Activated naive CD4-positive, alpha-beta T cell treated with anti-CD3 and anti-CD28 coated beads, Interleukin-2, amount 10 ng/mL, durations not matched to agents 7 days and 5 days (primary cell): ENCODE measurements at regions not wholly inside any gene's neighbourhood (a gene's known extent, or its start where the extent isn't known, plus 50 kb on each side); places are given as distances from the start of the nearest gene placed in this dataset.
"Not testable (repeated sequence)": the region's sequence is repeated elsewhere in the genome, so short reads cannot be mapped to it uniquely, and the experiment has no call there.

Experiments
- CTCF ChIA-PET: fragments of 350-600 bp; sonication (Branson Sonifier 250); formaldehyde crosslinking; loops from one replicate; lab custom pipeline; 2021; ENCODE audit warnings: antibody characterized with exemption; lab: Charles Lee
- DNase-seq: peaks from one replicate; pipeline ENCODE4 v3.0.0-alpha.2; 2020
- H3K27ac Mint-ChIP-seq: one replicate; pipeline ENCODE4 v1.8.0; 2021; ENCODE audit warnings: mild to moderate bottlenecking, moderate library complexity, mixed read lengths
- H3K27me3 Mint-ChIP-seq: one replicate; pipeline ENCODE4 v1.8.0; 2021; ENCODE audit warnings: mild to moderate bottlenecking, mixed read lengths
- H3K36me3 Mint-ChIP-seq: one replicate; pipeline ENCODE4 v1.8.0; 2021; ENCODE audit warnings: mixed read lengths
- H3K4me1 Mint-ChIP-seq: one replicate; pipeline ENCODE4 v1.8.0; 2021; ENCODE audit warnings: mixed read lengths
- H3K4me3 Mint-ChIP-seq: one replicate; pipeline ENCODE4 v1.8.0; 2021; ENCODE audit warnings: mild to moderate bottlenecking, moderate library complexity, mixed read lengths
- H3K9me3 Mint-ChIP-seq: one replicate; pipeline ENCODE4 v1.8.0; 2021; ENCODE audit warnings: mixed read lengths

- DNase-seq: peak; percentile 23
- H3K27me3 Mint-ChIP-seq: peaks cover 16% of the 10 kb centered on the region
- CTCF ChIA-PET: no interaction called here
- H3K9me3 Mint-ChIP-seq: no peaks in the 10 kb centered on the region
- no peak overlapping the region for H3K27ac Mint-ChIP-seq
- peaks cover 8% of the 10 kb centered on the region for H3K4me1 Mint-ChIP-seq
- H3K4me3 Mint-ChIP-seq: no peak overlapping the region
- no peaks in the 10 kb centered on the region for H3K36me3 Mint-ChIP-seq
Observed at GRCh38 chr21:35801391-35801790, 258.9 kb downstream of the SETD4 start.

- H3K9me3 Mint-ChIP-seq: not testable (repeated sequence)
- H3K27me3 Mint-ChIP-seq: peaks cover 16% of the 10 kb centered on the region
Observed at GRCh38 chr21:35800796-35801385, 259.4 kb downstream of the SETD4 start.

GRCh38 chr21:35796844-35797243 lies 263.5 kb downstream of the SETD4 start:
- CTCF ChIA-PET: no interaction called here
- DNase-seq: no peak
- Mint-ChIP-seq H3K27ac (no peak overlapping the region), H3K9me3 (no peaks in the 10 kb centered on the region), H3K27me3 (peaks cover 13% of the 10 kb centered on the region), H3K4me3 (no peak overlapping the region), H3K36me3 (no peaks in the 10 kb centered on the region), H3K4me1 (peaks cover 8% of the 10 kb centered on the region)

More at GRCh38 chr21:35800796-35801385, 259.4 kb downstream of the SETD4 start:
- DNase-seq, H3K27ac Mint-ChIP-seq, CTCF ChIA-PET, H3K36me3 Mint-ChIP-seq, H3K4me1 Mint-ChIP-seq, H3K4me3 Mint-ChIP-seq: not testable (repeated sequence)

- not testable (repeated sequence) for H3K36me3 Mint-ChIP-seq, H3K4me1 Mint-ChIP-seq, H3K27ac Mint-ChIP-seq, DNase-seq, H3K4me3 Mint-ChIP-seq, H3K27me3 Mint-ChIP-seq, H3K9me3 Mint-ChIP-seq
- CTCF ChIA-PET: interaction anchor here (0.6 kb wide), 1 partner anchor 235 kb away, joined by 4 read pairs; no protein-coding TSS in a partner anchor
Observed at GRCh38 chr21:35794527-35794926, 265.8 kb downstream of the SETD4 start.

- Mint-ChIP-seq H3K4me3 (no peak overlapping the region), H3K4me1 (no peaks in the 10 kb centered on the region), H3K36me3 (no peaks in the 10 kb centered on the region), H3K9me3 (no peaks in the 10 kb centered on the region), H3K27ac (no peak overlapping the region), H3K27me3 (no peaks in the 10 kb centered on the region)
- CTCF ChIA-PET: interaction anchor here (0.8 kb wide), 1 partner anchor 20 kb away, joined by 4 read pairs; no protein-coding TSS in a partner anchor
- no peak for DNase-seq
Observed at GRCh38 chr21:35792569-35793305, 267.6 kb downstream of the SETD4 start.

GRCh38 chr21:35791541-35792325 lies 268.6 kb downstream of the SETD4 start:
- H3K4me1 Mint-ChIP-seq: no peaks in the 10 kb centered on the region
- no peak for DNase-seq
- no peak overlapping the region for H3K4me3 Mint-ChIP-seq
- CTCF ChIA-PET: interaction anchor here (0.8 kb wide), 2 partner anchors 11 to 19 kb away, joined by 3 to 4 read pairs; no protein-coding TSS in a partner anchor
- no peaks in the 10 kb centered on the region for H3K36me3 Mint-ChIP-seq
- H3K27me3 Mint-ChIP-seq: no peaks in the 10 kb centered on the region
- no peaks in the 10 kb centered on the region for H3K9me3 Mint-ChIP-seq
- no peak overlapping the region for H3K27ac Mint-ChIP-seq

- Mint-ChIP-seq H3K36me3 (no peaks in the 10 kb centered on the region), H3K27me3 (peaks cover 8% of the 10 kb centered on the region), H3K9me3 (no peaks in the 10 kb centered on the region), H3K27ac (no peak overlapping the region), H3K4me1 (no peaks in the 10 kb centered on the region), H3K4me3 (no peak overlapping the region)
- no peak for DNase-seq
- CTCF ChIA-PET: no interaction called here
Observed at GRCh38 chr21:35783721-35784120, 276.6 kb downstream of the SETD4 start.

- no peak for DNase-seq
- Mint-ChIP-seq H3K27me3 (peaks cover 9% of the 10 kb centered on the region), H3K36me3 (no peaks in the 10 kb centered on the region), H3K4me3 (no peak overlapping the region), H3K9me3 (no peaks in the 10 kb centered on the region), H3K4me1 (no peaks in the 10 kb centered on the region), H3K27ac (no peak overlapping the region)
- CTCF ChIA-PET: interaction anchor here (1.4 kb wide), 1 partner anchor 22 kb away, joined by 3 read pairs; no protein-coding TSS in a partner anchor
Observed at GRCh38 chr21:35782667-35783066, 277.7 kb downstream of the SETD4 start.

- H3K4me1 Mint-ChIP-seq: no peaks in the 10 kb centered on the region
- DNase-seq: no peak
- no peaks in the 10 kb centered on the region for H3K36me3 Mint-ChIP-seq
- CTCF ChIA-PET: interaction anchor here (1.9 kb wide), 1 partner anchor 11 kb away, joined by 3 read pairs; no protein-coding TSS in a partner anchor
- no peak overlapping the region for H3K4me3 Mint-ChIP-seq
- H3K27me3 Mint-ChIP-seq: peaks cover 14% of the 10 kb centered on the region
- H3K9me3 Mint-ChIP-seq: no peaks in the 10 kb centered on the region
- no peak overlapping the region for H3K27ac Mint-ChIP-seq
Observed at GRCh38 chr21:35780983-35781382, 279.3 kb downstream of the SETD4 start.

- H3K4me1 Mint-ChIP-seq: no peaks in the 10 kb centered on the region
Observed at GRCh38 chr21:35779690-35780570, 280.4 kb downstream of the SETD4 start.

GRCh38 chr21:35779167-35779566 lies 281.2 kb downstream of the SETD4 start:
- no peak for DNase-seq
- Mint-ChIP-seq H3K4me1 (no peaks in the 10 kb centered on the region), H3K27ac (no peak overlapping the region), H3K36me3 (no peaks in the 10 kb centered on the region), H3K9me3 (no peaks in the 10 kb centered on the region), H3K27me3 (peaks cover 18% of the 10 kb centered on the region), H3K4me3 (no peak overlapping the region)
- CTCF ChIA-PET: no interaction called here

More at GRCh38 chr21:35779690-35780570, 280.4 kb downstream of the SETD4 start:
- Mint-ChIP-seq H3K4me3 (no peak overlapping the region), H3K27ac (no peak overlapping the region), H3K9me3 (no peaks in the 10 kb centered on the region), H3K27me3 (peaks cover 15% of the 10 kb centered on the region), H3K36me3 (no peaks in the 10 kb centered on the region)
- CTCF ChIA-PET: interaction anchor here (1.9 kb wide), 1 partner anchor 12 kb away, joined by 3 read pairs; no protein-coding TSS in a partner anchor
- no peak for DNase-seq

GRCh38 chr21:35777081-35777480 lies 283.2 kb downstream of the SETD4 start:
- Mint-ChIP-seq H3K36me3 (no peaks in the 10 kb centered on the region), H3K4me1 (no peaks in the 10 kb centered on the region), H3K27me3 (peaks cover 30% of the 10 kb centered on the region), H3K27ac (no peak overlapping the region), H3K4me3 (no peak overlapping the region), H3K9me3 (no peaks in the 10 kb centered on the region)
- DNase-seq: no peak
- CTCF ChIA-PET: no interaction called here

- no peak overlapping the region for H3K27ac Mint-ChIP-seq
- H3K4me3 Mint-ChIP-seq: no peak overlapping the region
- CTCF ChIA-PET: no interaction called here
- peaks cover 30% of the 10 kb centered on the region for H3K27me3 Mint-ChIP-seq
- no peaks in the 10 kb centered on the region for H3K36me3 Mint-ChIP-seq
- no peaks in the 10 kb centered on the region for H3K4me1 Mint-ChIP-seq
- no peak for DNase-seq
- no peaks in the 10 kb centered on the region for H3K9me3 Mint-ChIP-seq
Observed at GRCh38 chr21:35775778-35776544, 284.4 kb downstream of the SETD4 start.
